Activated CD4-positive, alpha-beta T cell treated with anti-CD3 and anti-CD28 coated beads, Interleukin-10, Interleukin-2, amounts not matched to agents 100 ng/mL and 50 ng/mL, durations not matched to agents 16 hours and 8 hours (primary cell): ENCODE measurements at regions not wholly inside any gene's neighbourhood (a gene's known extent, or its start where the extent isn't known, plus 50 kb on each side); places are given as distances from the start of the nearest gene placed in this dataset.

Experiments used
- DNase-seq: peaks from one replicate; pipeline ENCODE4 v3.0.0-alpha.2; 2020

DNA sequence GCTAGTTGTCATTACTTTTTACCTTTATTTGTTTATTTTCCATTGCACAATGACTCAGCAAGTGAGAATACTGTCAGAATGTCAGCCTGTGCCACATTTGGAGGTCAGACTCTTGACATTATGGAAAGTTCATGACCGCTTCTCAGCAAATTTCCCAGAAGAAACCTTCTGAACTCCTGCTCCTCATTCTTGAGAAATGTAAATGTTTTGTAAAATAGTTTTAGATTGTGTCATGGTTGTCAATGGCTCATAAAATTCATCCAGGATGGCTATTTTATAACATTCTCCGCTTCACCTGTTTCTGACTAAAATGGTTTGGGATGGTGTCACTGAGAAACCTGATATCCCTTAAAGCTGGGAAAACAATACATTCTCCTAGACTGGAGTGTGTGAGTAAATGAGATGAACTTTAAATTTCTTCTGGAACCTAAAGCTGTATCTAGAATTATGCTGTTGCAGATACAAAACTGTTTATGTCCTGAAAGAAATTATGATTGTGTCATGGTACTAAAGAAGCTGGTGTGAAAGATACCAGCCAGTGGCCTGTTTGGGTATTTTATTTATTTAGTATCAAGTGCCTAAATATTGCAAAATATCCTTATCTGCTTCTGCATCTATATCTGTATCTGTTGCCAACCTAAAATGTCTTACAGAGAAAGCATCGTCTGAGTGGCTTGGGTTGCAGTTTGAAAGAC, 671.7 kb downstream of the GATA3 start:
- peak; percentile 6 for DNase-seq

DNA sequence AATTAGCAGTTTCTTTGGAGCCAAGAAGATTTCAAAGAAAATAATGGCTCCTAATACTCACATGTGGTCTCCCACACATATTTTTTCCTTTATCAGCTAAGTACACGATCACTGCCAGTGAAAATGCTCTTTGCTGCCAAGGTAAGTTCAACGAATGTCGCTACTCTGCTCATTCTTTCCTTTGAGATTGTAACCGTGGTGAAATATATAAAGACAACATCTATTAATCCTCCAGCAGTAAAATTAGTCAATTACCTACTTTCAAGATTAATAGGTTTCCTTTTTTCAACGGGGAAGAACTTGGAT, 672.2 kb downstream of the GATA3 start:
- DNase-seq = no peak

DNA sequence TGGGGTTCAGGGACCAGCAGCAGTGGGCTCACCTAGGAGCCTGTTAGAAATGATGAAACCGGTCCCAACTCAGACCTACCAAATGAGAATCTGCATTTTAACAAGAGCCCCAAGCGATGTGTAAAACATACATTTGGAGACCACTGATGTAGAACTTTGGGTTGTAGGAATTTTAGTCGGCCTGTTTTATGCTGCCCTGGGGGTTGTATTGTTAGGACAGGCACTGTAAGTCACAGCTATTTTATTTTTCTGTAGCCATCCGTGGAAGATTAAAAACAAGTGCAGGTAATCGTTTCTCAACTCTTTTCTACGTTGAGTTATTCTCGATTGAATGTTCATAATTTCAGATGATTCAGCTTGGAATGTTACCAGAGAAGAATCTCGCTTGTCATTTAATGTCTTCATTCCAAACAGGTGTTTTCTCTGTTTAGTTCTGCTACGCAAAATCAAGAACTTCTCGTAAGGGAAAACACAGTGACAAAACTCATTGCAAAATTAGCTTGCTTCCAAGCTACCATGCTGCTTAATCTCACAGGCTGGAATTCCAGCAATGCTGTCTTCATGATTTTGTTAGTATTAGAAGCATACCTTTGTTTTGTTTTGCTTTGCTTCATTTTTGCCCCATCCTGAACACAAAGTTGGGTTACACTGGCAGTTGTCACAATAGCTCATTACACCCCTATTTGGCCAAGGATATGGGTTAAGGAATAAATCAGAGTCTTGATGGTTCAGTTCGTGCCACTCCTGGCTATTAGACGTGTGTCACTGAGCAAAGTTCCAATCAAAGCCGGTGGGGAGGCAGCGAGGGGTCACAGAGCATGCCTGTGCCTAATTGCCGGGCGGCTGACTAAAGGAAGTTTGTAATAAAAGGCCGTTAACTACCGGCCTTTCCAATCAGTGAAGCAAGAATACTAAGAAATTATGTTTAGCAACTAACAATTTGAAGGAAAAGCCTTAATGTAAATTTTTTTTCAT, 676.9 kb downstream of the GATA3 start:
- DNase-seq = no peak

DNA sequence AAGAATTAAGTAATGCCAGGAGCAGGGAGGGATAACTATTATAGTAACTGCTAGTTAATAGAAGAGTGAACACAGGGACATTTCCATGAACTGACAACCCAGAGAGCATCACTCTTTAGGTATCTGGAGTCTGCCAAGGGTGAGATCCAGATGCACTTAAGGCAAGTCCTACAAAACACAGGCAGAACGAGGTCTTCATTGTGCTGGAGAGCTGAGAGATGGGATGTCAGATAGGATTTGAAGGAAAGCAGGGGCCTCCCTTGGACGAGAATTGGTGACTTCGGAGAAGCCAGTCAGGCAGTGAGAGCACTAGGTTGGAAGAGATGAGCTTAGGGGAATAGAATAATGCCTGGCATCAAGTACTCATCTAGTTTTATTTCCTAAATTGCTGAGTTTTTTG, 684.5 kb downstream of the GATA3 start:
- no peak for DNase-seq

DNA sequence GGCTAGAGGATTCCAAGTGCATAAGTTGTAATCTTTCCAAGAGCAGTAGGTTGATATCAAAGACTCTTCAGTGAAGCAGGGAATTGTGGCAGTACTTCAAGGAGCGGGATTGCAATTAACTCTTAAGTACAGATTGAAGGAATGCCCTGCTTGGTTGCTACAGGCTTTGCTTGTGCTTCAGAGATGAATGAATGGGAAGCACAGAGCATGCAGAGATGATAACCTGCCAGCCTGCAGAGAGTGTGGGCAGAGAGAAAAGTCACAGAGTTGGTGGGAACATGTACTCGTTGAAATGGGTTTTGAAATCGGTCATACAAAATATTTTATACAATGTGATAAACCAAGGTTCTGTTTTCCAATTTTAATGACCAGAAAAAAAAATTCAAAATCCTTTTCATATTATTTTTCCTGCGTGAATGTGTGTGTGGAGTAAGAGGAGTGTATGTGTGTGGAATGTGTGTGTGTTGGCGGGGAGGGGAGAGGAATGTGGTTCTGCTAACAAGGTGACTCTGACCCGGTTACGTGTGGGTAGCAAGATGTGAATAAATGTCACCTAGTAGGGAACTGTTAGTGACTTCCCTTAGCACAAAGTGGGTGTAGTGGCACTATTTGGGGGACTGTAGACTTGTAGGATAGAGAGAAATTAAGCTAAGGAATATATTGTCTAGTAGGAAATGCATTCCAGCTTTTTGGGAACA, 697.8 kb downstream of the GATA3 start:
- DNase-seq = no peak

DNA sequence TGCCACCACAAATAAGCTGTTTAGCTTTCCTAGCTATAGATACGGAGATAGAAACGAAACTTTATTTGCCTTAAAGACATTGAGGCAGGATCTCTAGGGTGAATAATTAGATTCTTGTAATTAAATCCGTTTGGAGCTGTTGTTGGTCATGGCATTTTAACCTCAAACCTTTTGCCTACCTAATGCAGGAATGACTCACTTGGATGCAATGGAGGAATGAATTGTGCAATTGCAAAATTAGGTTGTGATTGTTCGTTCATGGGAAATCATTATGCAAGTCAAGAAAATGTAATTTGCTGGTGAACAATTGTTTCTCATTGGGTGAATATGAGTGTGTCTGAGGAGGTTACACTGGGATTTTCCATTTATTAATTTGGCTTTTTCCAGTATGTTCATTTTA, 703.5 kb downstream of the GATA3 start:
- no peak for DNase-seq

DNA sequence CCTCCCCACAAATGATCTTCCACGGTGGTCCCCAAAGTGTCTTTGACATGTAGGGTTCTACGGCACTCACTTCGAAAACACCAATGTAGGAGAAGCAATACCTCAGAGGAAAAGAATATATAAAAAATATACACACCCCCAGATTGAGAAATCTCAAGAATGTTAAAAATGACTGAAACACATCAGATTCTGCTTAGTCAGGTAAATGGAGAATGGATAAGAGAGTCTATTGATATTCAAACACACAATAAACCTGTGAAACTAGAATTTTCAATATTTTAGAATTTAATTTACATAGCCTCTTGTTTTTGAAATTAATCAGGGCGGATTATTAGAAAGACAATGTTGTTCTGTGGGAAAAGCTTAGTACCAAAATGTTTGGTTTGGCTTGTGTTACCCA, 712.4 kb downstream of the GATA3 start:
- DNase-seq = no peak

DNA sequence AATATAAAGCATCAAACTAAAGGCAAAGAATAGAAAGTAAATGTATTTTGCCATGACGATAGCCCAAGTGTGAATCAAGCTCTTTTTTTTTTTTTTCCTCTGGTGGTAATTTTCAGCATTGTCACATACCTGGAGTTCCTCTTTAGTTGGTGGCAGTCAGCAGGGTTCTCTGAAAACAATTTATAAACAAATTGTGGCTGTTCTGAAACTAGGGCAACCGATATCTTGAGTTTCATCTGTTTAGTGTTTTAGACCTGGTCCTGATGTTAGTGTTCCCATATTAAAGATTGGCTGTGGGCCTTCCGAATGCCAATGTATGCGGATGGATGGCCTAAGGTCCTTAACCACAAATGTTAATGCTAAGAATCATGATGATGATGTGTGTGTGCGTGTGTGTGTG, 713.1 kb downstream of the GATA3 start:
- peak; percentile 25 for DNase-seq

DNA sequence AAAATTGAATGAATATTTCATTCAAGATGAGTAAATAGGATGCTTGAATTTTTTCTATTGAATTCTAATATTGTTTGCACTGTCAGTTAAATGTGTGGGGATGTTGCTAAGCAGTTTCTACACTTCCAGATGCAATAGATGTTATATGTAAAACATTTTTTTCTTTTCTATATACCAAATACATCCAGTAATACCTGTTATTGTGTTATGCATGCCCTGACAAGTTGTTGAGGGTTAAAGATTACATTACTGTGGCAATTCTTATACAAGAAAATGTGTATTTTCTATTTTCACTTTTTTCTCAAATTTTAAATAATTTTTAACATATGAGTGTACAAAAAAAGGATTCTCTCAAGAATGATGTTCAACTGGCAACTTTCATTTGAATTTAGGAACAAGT, 713.9 kb downstream of the GATA3 start:
- no peak for DNase-seq

DNA sequence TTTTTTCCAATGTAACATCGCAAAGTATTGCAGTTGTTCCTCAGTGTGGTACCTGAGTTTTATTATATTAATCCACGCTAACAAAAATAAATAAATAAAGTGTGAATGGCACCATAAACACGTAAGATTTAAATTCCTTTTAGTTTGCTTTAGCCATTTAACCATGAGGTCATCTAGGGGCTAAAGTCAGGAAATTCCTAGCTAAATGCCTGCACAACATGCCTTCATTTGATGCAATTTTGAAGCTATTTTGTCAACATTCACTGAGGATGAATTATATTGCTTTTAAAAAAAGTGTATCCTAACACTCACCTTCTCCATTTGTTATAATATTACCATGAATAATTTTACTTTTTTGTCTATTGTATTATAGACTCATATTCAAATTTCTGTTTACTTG, 714.4 kb downstream of the GATA3 start:
- DNase-seq = no peak

DNA sequence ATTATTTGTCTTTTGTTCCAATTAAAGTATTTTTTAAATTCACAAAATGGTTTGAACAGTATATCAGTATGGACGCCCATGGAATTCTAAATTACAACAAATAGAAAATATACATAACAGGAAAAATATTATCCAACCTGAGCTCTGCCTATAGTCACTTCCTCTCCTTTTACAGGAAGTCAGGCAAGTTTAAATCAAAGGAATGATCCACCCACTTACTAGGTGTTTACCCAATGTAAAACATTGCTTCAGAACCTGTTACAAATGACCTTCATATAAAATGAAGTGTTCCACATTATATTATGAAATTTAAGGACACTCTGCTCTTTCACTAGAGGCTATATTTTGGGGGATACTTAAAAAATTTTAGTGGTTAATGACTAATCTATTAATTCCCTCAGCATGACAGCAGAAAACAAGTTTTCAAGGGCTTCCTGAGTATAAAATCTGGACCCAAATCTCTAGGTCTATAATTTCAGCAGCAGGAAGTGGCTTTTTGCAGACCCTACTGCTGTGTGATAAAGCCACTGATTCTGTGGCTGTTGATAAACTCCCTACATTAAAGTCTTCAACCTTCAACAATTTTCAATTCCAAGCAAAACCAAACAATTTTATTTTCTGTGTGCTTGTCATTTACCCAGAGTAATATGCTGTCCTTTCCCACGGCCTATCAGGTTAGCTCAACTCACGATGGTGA, 722.6 kb downstream of the GATA3 start:
- no peak for DNase-seq

DNA sequence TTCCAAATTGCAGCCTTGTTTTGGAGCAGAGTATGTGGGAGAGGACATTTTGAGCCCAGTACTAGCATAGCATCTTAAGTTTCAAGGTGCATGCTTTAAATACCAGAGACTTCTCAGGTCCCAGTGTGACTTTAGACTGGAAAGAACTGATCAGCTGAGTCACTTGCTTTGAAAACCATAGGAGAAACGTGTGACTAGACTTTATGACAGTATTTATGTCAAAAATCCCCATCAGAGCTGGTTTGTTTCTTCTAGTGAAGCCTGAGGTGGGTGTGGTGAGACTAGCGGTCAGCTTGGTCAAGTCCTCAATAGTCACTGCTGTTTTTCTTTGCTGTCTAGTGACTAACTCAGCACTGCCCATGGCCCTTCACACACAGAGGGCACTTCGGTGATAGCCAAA, 724.2 kb downstream of the GATA3 start:
- no peak for DNase-seq

DNA sequence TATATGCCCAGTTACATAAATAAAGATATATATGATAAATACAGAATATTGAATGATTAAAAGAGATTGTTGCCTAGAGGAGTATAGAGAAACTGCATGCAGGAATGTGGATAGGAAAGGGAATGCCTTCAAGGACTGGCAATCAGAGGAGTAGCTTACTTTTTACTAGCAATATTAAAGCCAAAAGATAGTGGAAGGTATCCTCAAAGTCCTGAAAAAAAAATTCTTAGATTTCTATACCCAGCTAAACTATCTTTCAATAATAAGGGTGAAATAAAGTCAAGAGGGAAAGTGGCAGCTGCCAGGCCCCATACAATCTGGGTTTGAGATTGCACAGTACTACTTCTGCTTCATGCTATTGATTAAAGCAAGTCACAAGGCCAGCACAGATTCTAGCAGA, 733.2 kb downstream of the GATA3 start:
- DNase-seq = no peak

DNA sequence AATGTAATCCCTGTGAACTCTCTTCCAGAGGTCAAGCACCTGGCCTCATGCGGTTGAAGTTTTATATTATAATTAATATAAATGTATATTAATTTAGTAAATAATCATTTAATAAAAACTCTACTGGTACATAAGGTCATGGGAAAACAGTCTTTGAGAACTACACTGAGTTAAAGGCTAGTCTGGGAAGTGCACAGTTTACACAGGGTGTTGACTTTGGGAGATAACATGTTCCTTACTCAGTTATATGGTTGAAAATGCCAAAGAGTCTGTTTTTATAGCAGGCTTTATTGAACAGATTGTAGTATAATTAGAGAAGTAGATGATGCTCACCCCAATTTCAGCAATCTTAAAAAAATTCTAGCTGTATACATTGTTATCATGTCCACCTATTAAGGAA, 735.9 kb downstream of the GATA3 start:
- DNase-seq = no peak

DNA sequence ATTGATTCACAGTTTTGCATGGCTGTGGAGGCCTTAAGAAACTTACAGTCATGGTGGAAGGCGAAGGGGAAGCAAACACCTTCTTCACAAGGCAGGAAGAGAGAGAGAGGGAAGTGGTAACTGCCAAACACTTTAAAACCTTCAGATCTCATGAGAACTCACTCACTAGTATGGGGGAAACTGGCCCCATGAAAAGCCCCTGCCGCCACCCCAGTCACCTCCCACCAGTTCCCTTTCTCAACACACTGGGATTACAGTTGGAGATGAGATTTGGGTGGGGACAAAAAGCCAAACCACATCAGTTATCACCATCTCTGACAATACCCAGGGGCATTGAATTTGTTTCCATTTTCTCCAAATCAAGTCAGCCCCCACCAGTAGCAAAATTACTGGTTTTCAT, 740.4 kb downstream of the GATA3 start:
- no peak for DNase-seq

DNA sequence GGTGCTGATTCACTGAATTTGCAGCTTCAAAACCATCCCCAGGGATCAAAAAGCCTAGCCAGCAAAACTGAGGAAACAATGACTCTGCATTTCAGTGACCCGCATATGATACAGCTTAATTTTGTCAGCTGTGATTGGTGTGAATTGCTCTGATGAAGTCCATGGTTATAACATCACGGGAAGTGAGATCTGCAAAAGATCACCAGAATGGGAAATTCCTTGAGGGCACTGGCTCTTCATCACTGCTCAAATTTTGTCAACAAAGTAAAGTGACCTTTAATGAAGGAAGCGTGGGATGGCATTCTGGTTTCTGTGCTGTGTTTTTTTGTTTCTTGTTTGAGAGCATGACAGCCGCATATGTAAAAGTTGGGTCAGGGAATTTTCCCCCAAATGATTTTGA, 745.9 kb downstream of the GATA3 start:
- no peak for DNase-seq

DNA sequence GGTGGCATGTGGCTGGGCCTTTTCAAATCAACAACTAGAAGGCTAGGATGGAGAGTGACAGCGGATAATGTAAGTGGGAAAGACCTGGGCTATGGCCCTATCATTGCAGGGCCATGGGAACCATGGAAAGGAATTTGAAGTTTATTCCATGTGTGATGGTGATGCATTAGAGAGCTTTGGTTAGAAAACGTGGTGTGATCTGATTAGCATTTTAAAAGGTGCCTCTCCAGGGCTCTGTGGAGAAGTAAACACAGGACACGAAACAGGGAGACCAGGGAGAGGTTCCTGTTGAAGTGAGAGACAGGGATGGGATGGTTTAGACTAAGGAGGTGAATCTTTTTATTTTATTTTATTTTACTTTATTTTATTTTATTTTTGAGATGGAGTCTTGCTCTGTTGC, 749.5 kb downstream of the GATA3 start:
- DNase-seq = no peak

DNA sequence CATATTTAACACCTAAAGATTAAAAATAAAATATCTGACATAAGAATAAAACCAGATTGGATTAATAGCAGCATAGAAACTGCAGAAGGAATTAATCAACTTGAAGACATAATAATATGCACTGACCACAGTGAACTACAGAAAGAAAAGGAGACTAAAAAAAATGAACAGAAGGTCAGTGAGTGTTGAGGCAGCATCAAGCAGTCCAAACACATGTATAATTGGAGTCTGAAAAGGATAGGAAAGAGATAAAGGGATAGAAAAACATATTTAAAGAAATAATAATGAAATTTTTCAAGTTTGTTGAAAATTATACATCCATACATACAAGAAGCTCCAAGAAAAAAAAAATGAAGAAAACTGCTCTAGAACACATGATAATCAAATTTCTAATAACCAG, 756.2 kb downstream of the GATA3 start:
- no peak for DNase-seq

DNA sequence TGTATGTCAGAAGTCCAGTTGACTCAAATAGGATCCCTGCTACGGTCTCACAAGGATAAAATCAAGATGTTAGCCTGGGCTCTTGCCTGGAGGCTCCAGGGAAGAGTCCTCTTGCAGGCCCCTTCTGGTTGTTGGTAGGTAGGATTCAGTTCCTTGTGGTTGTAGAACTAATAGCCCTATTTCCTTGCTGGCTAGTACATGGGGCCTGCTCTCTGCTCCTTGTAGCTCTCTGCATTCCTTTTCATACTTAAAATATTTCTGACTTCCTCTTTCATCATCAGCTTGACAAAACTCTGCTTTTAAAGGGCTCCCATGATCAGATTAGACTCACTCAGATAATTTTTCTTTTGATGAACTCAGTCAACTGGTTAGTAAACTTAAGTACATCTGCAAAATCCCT, 756.7 kb downstream of the GATA3 start:
- no peak for DNase-seq

DNA sequence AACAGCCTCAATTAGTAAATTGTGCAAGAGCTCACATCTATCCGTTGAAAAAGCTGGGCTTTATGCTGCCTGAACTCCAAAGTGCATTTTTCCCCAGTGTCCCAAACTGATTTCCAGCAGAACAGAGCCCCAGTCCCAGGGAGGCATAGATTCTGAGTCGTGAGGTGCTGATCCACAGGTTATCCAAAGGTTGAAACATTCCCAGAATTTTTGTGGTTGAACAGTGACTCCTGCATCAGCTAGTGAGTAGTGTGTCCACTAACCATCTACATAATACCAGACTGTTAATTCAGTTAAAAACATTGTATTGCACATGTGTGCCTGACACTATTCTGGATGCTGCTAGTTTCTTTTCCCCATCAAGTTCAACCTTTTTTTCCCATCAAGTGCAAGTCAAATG, 761.5 kb downstream of the GATA3 start:
- no peak for DNase-seq

DNA sequence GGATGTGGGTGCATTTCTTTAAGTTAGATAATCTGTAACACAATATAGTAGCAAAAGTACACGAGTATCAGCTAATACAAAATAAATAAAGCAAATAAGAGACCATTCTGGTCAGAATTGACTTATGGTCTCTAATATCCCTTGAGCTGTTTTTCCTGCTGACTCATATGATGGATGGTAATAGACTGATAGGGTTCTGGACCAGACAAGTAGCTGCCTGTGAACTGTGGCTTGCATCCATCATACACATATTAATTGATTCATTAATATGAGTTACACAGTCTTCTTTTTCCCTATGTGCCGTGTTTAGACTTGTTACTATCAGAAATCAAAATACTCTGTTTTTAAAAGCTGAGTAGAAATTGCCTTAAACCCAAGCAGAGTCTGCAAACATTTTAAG, 762.8 kb downstream of the GATA3 start:
- DNase-seq = no peak

DNA sequence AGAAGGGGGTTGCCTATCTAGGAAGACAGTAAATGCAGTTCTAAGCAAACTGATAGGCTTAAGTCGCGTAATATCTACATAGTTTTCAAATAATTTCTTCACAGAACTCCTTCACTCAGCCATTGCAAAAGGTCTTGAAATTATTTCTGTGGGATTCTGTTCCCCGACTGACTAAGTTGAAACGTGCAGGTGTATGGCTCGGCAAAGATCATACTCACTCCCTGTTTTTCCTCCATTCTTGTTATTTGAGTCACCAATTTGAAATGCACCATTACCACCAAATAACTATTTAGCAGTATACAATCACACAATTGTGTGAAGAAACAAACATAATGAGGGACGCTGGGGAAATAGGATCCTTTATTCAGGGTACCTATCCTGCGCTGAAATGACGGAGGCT, 771.1 kb downstream of the GATA3 start:
- DNase-seq = no peak

DNA sequence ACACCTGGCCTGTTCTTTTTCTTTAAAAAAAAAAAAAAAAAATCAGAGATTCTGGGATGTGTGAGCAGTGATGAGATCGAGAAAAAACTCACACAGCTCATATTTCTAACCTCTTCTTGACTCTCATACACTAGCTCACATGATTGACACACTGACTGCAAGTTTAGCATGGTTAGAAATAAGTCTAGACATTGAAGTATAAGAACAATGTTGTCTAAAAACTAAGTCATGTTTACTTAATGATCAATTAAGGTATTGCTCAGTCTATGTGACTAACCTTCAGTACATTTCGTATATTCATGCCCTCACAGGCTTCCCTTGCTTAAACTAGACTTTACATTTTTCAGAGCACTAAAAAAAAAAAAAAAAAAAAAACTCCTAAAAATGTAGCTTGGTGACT, 775.1 kb downstream of the GATA3 start:
- no peak for DNase-seq
